GM12891 (cell line): ENCODE measurements at regions not wholly inside any gene's neighbourhood (a gene's known extent, or its start where the extent isn't known, plus 50 kb on each side); places are given as distances from the start of the nearest gene placed in this dataset.

Source experiments
- DNase-seq: peaks from one replicate; pipeline ENCODE4 v3.0.0; 2011; ENCODE audit warnings: low spot score; ENCODE audit not compliant: insufficient read length
- FAIRE-seq: peaks from 2 replicates; lab custom pipeline; 2011; peaks lifted over from hg19 to GRCh38; lab: Jason Lieb, UNC
- PAX5 ChIP-seq: IDR thresholded peaks from 2 replicates; pipeline ENCODE4 v1.6.1; 2011; ENCODE audit warnings: low read length, moderate library complexity, mild to moderate bottlenecking; ENCODE audit not compliant: insufficient read depth, severe bottlenecking
- POLR2A ChIP-seq: IDR thresholded peaks from 2 replicates; pipeline ENCODE4 v1.6.1; 2011; ENCODE audit warnings: low read depth, low read length, control low read depth
- POLR2AphosphoS5 ChIP-seq: IDR thresholded peaks from 2 replicates; pipeline ENCODE4 v1.6.1; 2011; ENCODE audit warnings: low read depth, low read length, control low read depth
- POU2F2 ChIP-seq: IDR thresholded peaks from 2 replicates; pipeline ENCODE4 v1.6.1; 2011; ENCODE audit warnings: low read depth, mild to moderate bottlenecking, control low read depth, low read length, moderate library complexity
- SPI1 ChIP-seq: IDR thresholded peaks from 2 replicates; pipeline ENCODE4 v1.6.1; 2011; ENCODE audit warnings: low read depth, low read length, control low read depth
- TAF1 ChIP-seq: IDR thresholded peaks from 2 replicates; pipeline ENCODE4 v1.6.1; 2011; ENCODE audit warnings: low read depth, low read length, control low read depth

DNA sequence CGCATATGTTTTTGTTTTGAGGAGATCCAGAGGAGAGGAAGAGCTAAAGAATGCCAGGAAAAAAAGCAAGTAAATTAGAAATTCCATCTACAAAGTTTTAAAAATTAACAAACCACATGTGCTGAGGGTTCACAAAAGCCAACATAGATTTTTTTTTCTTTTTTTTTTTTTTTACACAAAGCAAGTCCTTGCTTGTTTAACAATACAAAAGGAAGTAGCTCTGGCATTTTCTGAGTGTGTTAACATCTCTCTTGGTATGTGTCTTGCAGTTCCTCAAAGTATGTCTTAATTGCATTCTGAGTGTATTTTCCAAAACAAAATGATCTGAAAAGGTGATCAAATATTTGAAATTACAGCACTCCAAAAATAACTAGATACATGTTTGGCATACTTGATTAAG, 1682.7 kb upstream of the AGA start:
- TF ChIP-seq TAF1 = no peak
- no peak for TF ChIP-seq POLR2A
- TF ChIP-seq PAX5 = no peak
- no peak for TF ChIP-seq POLR2AphosphoS5
- no peak for TF ChIP-seq POU2F2
- TF ChIP-seq SPI1 = no peak
- FAIRE-seq = no peak
- no peak for DNase-seq

DNA sequence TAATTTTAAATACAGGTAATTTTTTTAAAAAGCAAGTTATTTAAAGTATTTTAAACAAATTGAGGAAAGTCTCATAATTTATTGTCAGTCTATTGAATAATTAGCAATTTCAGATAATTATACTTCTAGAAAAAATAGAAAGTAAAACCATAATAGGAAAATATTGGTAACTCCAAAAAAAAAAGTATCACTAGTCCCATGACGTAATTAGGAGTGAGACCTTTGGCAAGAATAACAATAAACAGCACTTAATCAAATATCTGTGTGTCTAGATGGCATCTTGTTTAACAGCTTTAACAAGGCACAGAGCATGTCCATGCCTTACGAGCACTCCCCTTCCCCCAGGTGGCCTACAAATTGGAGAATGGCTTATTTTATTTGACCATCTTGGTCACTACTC, 1683.6 kb upstream of the AGA start:
- DNase-seq = no peak
- no peak for TF ChIP-seq TAF1
- TF ChIP-seq PAX5 = no peak
- TF ChIP-seq SPI1 = no peak
- TF ChIP-seq POLR2A = no peak
- TF ChIP-seq POU2F2 = no peak
- TF ChIP-seq POLR2AphosphoS5 = no peak
- FAIRE-seq = no peak

DNA sequence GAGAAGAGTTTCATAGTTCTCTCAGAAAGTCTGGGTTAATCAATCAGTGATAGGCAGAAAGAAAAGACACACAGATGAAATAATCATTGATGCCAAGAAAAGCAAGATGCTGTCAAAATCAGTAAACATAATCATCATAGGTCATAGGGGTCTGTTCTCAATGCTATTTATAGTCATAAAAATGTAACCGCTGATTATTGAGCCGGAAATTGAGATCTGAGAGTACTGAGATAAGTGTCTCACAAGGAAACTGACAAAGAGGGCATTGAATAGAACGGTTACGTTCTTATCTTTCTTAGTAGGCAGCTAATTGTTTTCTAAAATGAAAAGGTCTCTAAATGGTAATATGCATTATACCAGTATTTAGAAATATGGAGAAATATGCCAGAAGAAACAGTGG, 1686.1 kb upstream of the AGA start:
- DNase-seq = no peak
- no peak for FAIRE-seq
- TF ChIP-seq POLR2AphosphoS5 (no peak), POU2F2 (no peak), POLR2A (no peak), PAX5 (no peak), SPI1 (no peak), TAF1 (no peak)

DNA sequence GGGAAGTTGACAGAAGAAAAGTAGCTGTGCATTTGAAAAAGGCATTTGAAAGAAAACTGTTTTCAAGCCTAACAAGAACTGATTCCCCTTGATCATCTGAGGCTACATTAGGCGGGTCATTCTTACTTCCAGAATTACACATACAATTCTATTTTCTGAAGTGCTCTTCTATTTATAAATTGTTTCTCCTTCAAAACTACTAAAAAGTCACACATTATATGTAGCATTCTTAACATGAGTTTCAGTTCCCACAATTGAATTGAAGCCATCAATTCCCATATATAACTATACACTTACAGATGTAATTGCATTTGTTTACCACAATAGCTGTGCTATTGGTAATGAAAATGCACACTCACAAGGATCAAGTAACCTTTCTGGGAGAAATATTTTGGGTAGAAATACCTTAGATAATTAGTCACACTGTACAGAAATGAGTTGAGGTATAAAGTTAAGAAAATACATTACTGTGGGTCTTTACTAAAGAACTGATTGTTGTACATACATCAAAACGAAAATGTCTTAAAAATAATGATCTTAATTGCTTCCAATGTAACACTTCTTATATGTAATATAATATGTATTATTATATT, 1688.0 kb upstream of the AGA start:
- no peak for FAIRE-seq
- TF ChIP-seq POLR2A = no peak
- no peak for TF ChIP-seq TAF1
- no peak for TF ChIP-seq POU2F2
- no peak for TF ChIP-seq SPI1
- TF ChIP-seq PAX5 = no peak
- TF ChIP-seq POLR2AphosphoS5 = no peak
- DNase-seq = no peak

DNA sequence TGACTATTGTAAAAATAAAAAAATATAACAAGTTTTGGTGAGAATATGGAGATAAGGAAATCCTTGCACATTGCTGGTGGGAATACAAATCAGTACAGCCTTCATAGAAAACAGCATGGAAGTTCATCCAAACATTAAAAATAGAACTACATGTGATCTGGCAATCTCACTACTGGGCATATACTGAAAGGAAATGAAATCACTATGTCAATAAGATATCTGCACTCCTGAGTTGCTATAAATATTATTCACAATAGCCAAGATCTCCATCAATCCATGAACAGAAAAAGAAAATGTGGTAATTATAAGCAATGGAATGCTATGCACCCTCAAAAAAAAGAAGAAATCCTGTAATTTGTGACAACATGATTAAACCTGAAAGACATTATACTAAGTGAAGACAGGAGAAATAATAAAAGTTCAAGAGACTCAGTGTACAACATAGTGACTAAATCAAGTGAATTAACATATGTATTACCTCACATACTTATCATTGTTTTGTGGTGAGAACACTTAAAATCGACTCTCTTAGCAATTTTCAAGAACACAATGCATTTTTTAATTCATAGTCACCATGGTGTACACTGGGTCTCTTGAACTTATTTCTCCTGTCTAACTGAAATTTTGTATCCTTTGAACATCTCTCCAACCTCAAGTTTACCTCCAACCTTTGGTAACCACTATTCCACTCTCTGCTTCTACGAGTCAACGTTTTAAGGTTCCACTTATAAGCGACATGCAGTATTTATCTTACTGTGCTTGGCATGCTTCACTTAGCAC, 1703.7 kb upstream of the AGA start:
- DNase-seq (no peak), FAIRE-seq (no peak)
- TF ChIP-seq SPI1 = no peak
- no peak for TF ChIP-seq POLR2AphosphoS5
- no peak for TF ChIP-seq TAF1
- TF ChIP-seq POLR2A = no peak
- TF ChIP-seq POU2F2 = no peak

DNA sequence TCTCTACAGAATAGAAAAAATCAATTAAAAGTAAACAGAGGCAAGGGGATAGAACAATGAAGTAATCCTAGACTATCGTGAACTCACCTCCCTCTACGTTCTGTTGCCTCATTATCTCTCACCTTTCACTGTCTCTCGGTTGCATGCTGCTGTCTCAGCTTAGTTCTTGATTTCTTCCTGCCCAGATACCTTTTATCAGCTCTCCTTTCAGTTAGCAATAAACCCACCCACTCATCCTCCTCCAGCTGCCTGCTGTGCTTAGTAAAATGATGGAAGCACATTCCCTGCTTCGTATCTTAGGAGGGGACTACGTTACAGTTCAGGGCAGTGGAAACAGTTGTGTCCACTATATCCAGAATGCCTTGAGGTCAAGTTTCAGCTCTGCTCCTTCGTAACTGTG, 1709.5 kb upstream of the AGA start:
- TF ChIP-seq POU2F2 = no peak
- TF ChIP-seq PAX5 = no peak
- TF ChIP-seq POLR2A = no peak
- TF ChIP-seq TAF1 = no peak
- no peak for TF ChIP-seq POLR2AphosphoS5
- TF ChIP-seq SPI1 = no peak
- FAIRE-seq (no peak), DNase-seq (no peak)

DNA sequence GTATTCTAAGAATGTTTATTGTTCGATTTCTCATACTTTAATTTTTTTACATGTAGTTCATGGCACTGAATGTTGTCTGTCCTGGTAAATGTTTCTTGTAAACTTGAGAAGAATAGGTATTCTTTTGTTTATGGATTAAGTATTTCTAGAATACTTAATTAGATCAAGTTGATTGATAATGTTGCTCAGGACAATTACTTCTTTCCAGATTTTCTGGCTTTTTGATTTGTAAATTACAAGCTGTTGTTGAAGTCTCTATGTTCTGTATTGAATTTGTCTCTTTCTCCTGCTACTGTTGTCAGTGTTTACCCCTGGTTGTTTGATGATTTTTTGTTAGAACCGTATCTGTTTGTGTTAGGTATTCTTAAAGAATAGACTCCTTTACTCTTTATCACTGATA, 1720.9 kb upstream of the AGA start:
- no peak for FAIRE-seq
- TF ChIP-seq TAF1 = no peak
- TF ChIP-seq POLR2AphosphoS5 = no peak
- no peak for TF ChIP-seq POLR2A
- TF ChIP-seq SPI1 = no peak
- no peak for TF ChIP-seq PAX5
- TF ChIP-seq POU2F2 = no peak

DNA sequence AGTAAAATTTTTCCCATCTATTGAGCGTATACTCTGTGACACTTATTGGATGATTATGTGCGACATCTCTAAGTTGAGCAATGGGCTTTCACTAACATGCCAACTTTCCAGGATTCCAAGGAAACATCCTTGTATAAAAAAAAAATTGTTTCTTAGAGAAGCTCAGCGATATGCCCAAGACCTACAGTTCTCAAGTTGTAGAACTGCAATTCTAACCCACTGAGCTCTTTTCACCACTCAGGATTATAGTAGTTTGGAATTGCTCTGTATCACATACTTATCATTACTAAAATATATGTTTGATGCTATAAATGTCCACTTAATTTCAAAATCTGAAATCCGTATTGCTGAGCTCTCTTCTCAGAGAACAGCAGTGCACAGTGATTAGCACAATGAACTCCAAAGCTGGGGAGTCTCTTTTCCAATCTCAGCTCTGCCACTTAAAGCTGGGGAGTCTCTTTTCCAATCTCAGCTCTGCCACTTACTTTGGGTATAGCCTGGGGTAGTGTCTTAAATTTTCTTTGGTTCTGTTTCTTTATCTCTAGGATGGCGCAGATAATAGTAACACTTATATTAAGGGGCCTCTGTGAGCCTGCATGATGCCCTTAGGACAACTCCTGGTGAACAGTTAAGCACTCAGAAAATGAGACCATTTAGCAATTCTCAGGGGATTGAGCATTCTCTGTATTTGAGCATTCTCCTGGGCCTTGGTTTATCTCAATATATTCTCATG, 1722.2 kb upstream of the AGA start:
- no peak for FAIRE-seq
- TF ChIP-seq TAF1 (no peak), SPI1 (no peak), POU2F2 (no peak), POLR2A (no peak), PAX5 (no peak)

More for the DNA sequence above, 1720.9 kb upstream of the AGA start:
- DNase-seq = no peak

DNA sequence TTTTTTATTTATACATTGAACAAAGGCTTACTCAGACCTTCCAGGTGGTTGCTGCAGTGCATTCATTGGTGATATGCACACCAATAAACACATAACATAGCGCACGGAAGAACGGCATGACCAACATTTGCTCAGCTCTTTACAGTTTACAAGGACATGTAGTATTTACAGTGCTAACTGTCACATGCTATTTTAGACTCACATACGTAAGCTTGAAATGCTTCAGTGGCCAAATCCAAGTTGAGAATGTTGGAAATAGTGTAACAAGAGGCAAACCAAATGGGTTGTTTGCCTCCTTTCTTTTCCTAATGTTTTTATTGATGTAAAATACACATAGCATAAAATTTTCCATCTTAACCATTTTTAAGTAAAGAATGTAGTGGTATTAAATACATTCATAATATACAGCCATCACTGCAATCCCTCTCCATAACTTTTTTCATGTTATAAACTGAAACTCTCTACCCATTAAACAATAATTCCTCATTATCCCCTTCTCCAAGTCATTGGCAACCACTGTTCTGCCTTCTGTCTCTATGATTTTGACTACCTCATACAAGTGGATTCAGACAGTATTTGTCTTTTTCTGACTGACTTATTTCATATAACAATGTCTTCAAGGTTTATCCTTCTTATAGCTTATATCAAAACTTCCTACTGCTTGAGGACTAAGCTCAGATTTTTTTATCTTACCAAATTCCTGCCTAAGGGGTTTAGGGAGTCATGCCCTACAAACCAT, 1722.9 kb upstream of the AGA start:
- DNase-seq (no peak), FAIRE-seq (no peak)
- no peak for TF ChIP-seq TAF1
- TF ChIP-seq PAX5 = no peak
- no peak for TF ChIP-seq POU2F2
- TF ChIP-seq POLR2A = no peak
- no peak for TF ChIP-seq SPI1
- TF ChIP-seq POLR2AphosphoS5 = no peak

More for the DNA sequence above, 1722.2 kb upstream of the AGA start:
- no peak for DNase-seq
